IMR-90 (cell line): ENCODE measurements at regions not wholly inside any gene's neighbourhood (a gene's known extent, or its start where the extent isn't known, plus 50 kb on each side); places are given as distances from the start of the nearest gene placed in this dataset.

ENCODE experiments used
- ATAC-seq: fragments of 200-7000 bp; cut with Tn5 transposase; 2 replicates; pipeline ENCODE4 v1.9.1; 2020; ENCODE audit warnings: low read depth, mild to moderate bottlenecking, moderate library complexity
- BruUV-seq: library from RNA; stranded (reverse); fragments of 400-500 nt; replicated peaks from 2 replicates; lab custom pipeline; 2021; lab: Mats Ljungman, UMichigan
- CTCF ChIA-PET: fragments of 300-600 bp; formaldehyde crosslinking; extraction: SDS; loops from one replicate; lab custom pipeline; 2021; ENCODE audit warnings: antibody characterized with exemption; lab: Yijun Ruan, JAX
- POLR2A ChIA-PET: fragments of 300-600 bp; sonication (Branson Sonifier 250); formaldehyde crosslinking; loops from one replicate; lab custom pipeline; 2022; ENCODE audit warnings: antibody characterized with exemption; ENCODE audit not compliant: unreplicated experiment; lab: Charles Lee
- DNase-seq: peaks from one replicate; pipeline ENCODE4 v3.0.0; 2013
- H2AFZ ChIP-seq: replicated peaks from 2 replicates; pipeline ENCODE3; 2013; ENCODE audit warnings: low read length, mild to moderate bottlenecking; ENCODE audit not compliant: poor library complexity
- H2AK5ac ChIP-seq: 2 replicates; pipeline ENCODE4 v1.6.1; 2013; ENCODE audit warnings: low read depth, low read length, inconsistent platforms
- H2AK9ac ChIP-seq: replicated peaks from 2 replicates; pipeline ENCODE3; 2013; ENCODE audit warnings: mild to moderate bottlenecking, low read depth, low read length, moderate library complexity; ENCODE audit not compliant: poor library complexity
- H2BK120ac ChIP-seq: 2 replicates; pipeline ENCODE4 v1.6.1; 2013; ENCODE audit warnings: low read depth, low read length, inconsistent platforms
- H2BK15ac ChIP-seq: 3 replicates; pipeline ENCODE4 v1.6.1; 2013; ENCODE audit warnings: low read depth, low read length, inconsistent platforms
- H2BK20ac ChIP-seq: 2 replicates; pipeline ENCODE4 v1.6.1; 2013; ENCODE audit warnings: low read depth, mild to moderate bottlenecking, inconsistent platforms, low read length, moderate library complexity
- H2BK5ac ChIP-seq: 2 replicates; pipeline ENCODE4 v1.6.1; 2013; ENCODE audit warnings: mild to moderate bottlenecking, low read depth, low read length, inconsistent platforms; ENCODE audit not compliant: poor library complexity, severe bottlenecking
- H3K14ac ChIP-seq: replicated peaks from 2 replicates; pipeline ENCODE4 v1.6.1; 2013; ENCODE audit warnings: low read depth, low read length, inconsistent platforms
- H3K18ac ChIP-seq: 2 replicates; pipeline ENCODE4 v1.6.1; 2013; ENCODE audit warnings: low read depth, low read length, control low read depth
- H3K23ac ChIP-seq: 2 replicates; pipeline ENCODE4 v1.6.1; 2013; ENCODE audit warnings: low read depth, low read length, inconsistent platforms
- H3K27ac ChIP-seq: 2 replicates; pipeline ENCODE4 v1.5.1; 2013; ENCODE audit warnings: mild to moderate bottlenecking, control low read depth, low read length; ENCODE audit not compliant: insufficient read depth
- H3K27me3 ChIP-seq: 2 replicates; pipeline ENCODE4 v1.6.1; 2013; ENCODE audit warnings: low read length; ENCODE audit not compliant: control insufficient read depth, insufficient read depth
- H3K36me3 ChIP-seq: 2 replicates; pipeline ENCODE4 v1.6.1; 2013; ENCODE audit warnings: low read length, mixed read lengths; ENCODE audit not compliant: control insufficient read depth, insufficient read depth
- H3K4ac ChIP-seq: 2 replicates; pipeline ENCODE4 v1.6.1; 2013; ENCODE audit warnings: low read depth, low read length, inconsistent platforms
- H3K4me1 ChIP-seq: 2 replicates; pipeline ENCODE4 v1.6.1; 2013; ENCODE audit warnings: low read length, mixed read lengths; ENCODE audit not compliant: control insufficient read depth, insufficient read depth
- H3K4me2 ChIP-seq: 2 replicates; pipeline ENCODE4 v1.6.1; 2013; ENCODE audit warnings: low read depth, mild to moderate bottlenecking, control low read depth, low read length, moderate library complexity
- H3K4me3 ChIP-seq: 2 replicates; pipeline ENCODE4 v1.5.1; 2013; ENCODE audit warnings: low read depth, mild to moderate bottlenecking, control low read depth, low read length, moderate library complexity; ENCODE audit not compliant: insufficient read depth
- H3K56ac ChIP-seq: 2 replicates; pipeline ENCODE4 v1.6.1; 2013; ENCODE audit warnings: low read length, inconsistent platforms; ENCODE audit not compliant: insufficient read depth; ENCODE audit errors: extremely low read depth
- H3K79me1 ChIP-seq, 2 experiments: 2 replicates each; pipeline ENCODE4 v1.6.1; 2013; ENCODE audit warnings: low read length in 2 of 2, inconsistent platforms in 1 of 2, low read depth in 1 of 2
- H3K9ac ChIP-seq: 2 replicates; pipeline ENCODE4 v1.6.1; 2013; ENCODE audit warnings: low read depth, low read length, control low read depth
- H3K9me1 ChIP-seq: 2 replicates; pipeline ENCODE4 v1.6.1; 2013; ENCODE audit warnings: low read length, inconsistent platforms; ENCODE audit not compliant: insufficient read depth
- H3K9me3 ChIP-seq: 2 replicates; pipeline ENCODE4 v1.6.1; 2013; ENCODE audit warnings: low read length; ENCODE audit not compliant: control insufficient read depth, insufficient read depth
- H4K20me1 ChIP-seq: 2 replicates; pipeline ENCODE4 v1.6.1; 2013; ENCODE audit warnings: low read length, inconsistent platforms; ENCODE audit not compliant: insufficient read depth
- H4K5ac ChIP-seq: 2 replicates; pipeline ENCODE4 v1.6.1; 2013; ENCODE audit warnings: mild to moderate bottlenecking, low read depth, low read length, control low read depth
- H4K8ac ChIP-seq, 2 experiments: 2 replicates each; pipeline ENCODE4 v1.6.1; 2013; ENCODE audit warnings: low read depth in 2 of 2, low read length in 2 of 2, control low read depth in 1 of 2, inconsistent platforms in 1 of 2
- H4K91ac ChIP-seq: 2 replicates; pipeline ENCODE4 v1.6.1; 2013; ENCODE audit warnings: low read depth, low read length, inconsistent platforms; ENCODE audit not compliant: insufficient read depth
- BHLHE40 ChIP-seq: fragments of 150-350 bp; IDR thresholded peaks from 2 replicates; pipeline ENCODE4 v1.6.1; 2016; ENCODE audit warnings: mild to moderate bottlenecking, low read depth, low read length
- CEBPB ChIP-seq: IDR thresholded peaks from 2 replicates; pipeline ENCODE4 v1.6.1; 2012; ENCODE audit warnings: low read depth, low read length, improper control_type of control experiment
- CHD1 ChIP-seq: IDR thresholded peaks from 2 replicates; pipeline ENCODE4 v1.6.1; 2012; ENCODE audit warnings: low read depth, low read length, improper control_type of control experiment
- FOS ChIP-seq: fragments of 150-350 bp; IDR thresholded peaks from 2 replicates; pipeline ENCODE4 v1.6.1; 2016; ENCODE audit warnings: low read depth, low read length
- MAFK ChIP-seq: IDR thresholded peaks from 2 replicates; pipeline ENCODE4 v1.6.1; 2012; ENCODE audit warnings: low read depth, low read length, improper control_type of control experiment
- MAZ ChIP-seq: IDR thresholded peaks from 2 replicates; pipeline ENCODE4 v1.6.1; 2012; ENCODE audit warnings: low read depth, mild to moderate bottlenecking, low read length, improper control_type of control experiment, moderate library complexity, borderline replicate concordance
- MXI1 ChIP-seq: IDR thresholded peaks from 2 replicates; pipeline ENCODE4 v1.6.1; 2012; ENCODE audit warnings: low read depth, mild to moderate bottlenecking, low read length, moderate library complexity, borderline replicate concordance
- NFE2L2 ChIP-seq: fragments of 150-350 bp; IDR thresholded peaks from 2 replicates; pipeline ENCODE4 v1.6.1; 2016; ENCODE audit warnings: low read depth, mild to moderate bottlenecking, low read length
- POLR2A ChIP-seq: IDR thresholded peaks from 2 replicates; pipeline ENCODE4 v1.6.1; 2012; ENCODE audit warnings: mild to moderate bottlenecking, low read depth, low read length
- RAD21 ChIP-seq: IDR thresholded peaks from 2 replicates; pipeline ENCODE4 v1.6.1; 2012; ENCODE audit warnings: low read length, improper control_type of control experiment
- RCOR1 ChIP-seq: IDR thresholded peaks from 2 replicates; pipeline ENCODE4 v1.6.1; 2012; ENCODE audit warnings: mild to moderate bottlenecking, low read length, improper control_type of control experiment; ENCODE audit not compliant: insufficient replicate concordance
- RFX5 ChIP-seq: IDR thresholded peaks from 2 replicates; pipeline ENCODE4 v1.8.0; 2012; ENCODE audit warnings: low read depth, mild to moderate bottlenecking, low read length, moderate library complexity
- SMC3 ChIP-seq: fragments of 150-350 bp; IDR thresholded peaks from 2 replicates; pipeline ENCODE4 v1.6.1; 2016; ENCODE audit warnings: low read depth, mild to moderate bottlenecking, antibody characterized with exemption, low read length, moderate library complexity
- WGBS, 2 experiments: methylation state at CpG; one replicate each; pipeline versions ENCODE4 v1.1.5 to v1.1.7; 2013; ENCODE audit warnings: missing lambda C conversion rate in 2 of 2; ENCODE audit not compliant: insufficient read length in 1 of 2; ENCODE audit errors: extremely low coverage in 2 of 2; 5-methylcytosine and 5-hydroxymethylcytosine counted together
- dilution Hi-C: fragments of 300-500 bp; cut with HindIII; formaldehyde crosslinking; loops from one replicate; pipeline ENCODE4 v1.14.3; 2018; ENCODE audit warnings: low sequenced_read_pairs; ENCODE audit not compliant: unreplicated experiment
- in situ Hi-C: fragments of 300-500 bp; cut with MboI; formaldehyde crosslinking; loops from 3 replicates; pipeline ENCODE4 v1.14.3; 2019; ENCODE audit warnings: low sequenced_read_pairs, inconsistent platforms, mixed read lengths
- intact Hi-C: fragments of 100-400 bp; cut with micrococcal nuclease; formaldehyde crosslinking; loops from 2 replicates; pipeline ENCODE4 v1.10.0; 2022
- TF ChIP-seq, protein P1 (sequence below): fragments of 150-350 bp; IDR thresholded peaks from 2 replicates; pipeline ENCODE4 v1.6.1; 2017; ENCODE audit warnings: mild to moderate bottlenecking, antibody characterized with exemption, low read length, low read depth
- TF ChIP-seq, protein P2 (sequence below): fragments of 150-350 bp; IDR thresholded peaks from 2 replicates; pipeline ENCODE4 v1.6.1; 2016; ENCODE audit warnings: low read depth, mild to moderate bottlenecking, low read length, moderate library complexity, borderline replicate concordance
- TF ChIP-seq, protein P3 (sequence below): conservative IDR thresholded peaks from 2 replicates; pipeline ENCODE4 v1.5.1; 2012; ENCODE audit warnings: mild to moderate bottlenecking, low read depth, low read length, improper control_type of control experiment

DNA sequence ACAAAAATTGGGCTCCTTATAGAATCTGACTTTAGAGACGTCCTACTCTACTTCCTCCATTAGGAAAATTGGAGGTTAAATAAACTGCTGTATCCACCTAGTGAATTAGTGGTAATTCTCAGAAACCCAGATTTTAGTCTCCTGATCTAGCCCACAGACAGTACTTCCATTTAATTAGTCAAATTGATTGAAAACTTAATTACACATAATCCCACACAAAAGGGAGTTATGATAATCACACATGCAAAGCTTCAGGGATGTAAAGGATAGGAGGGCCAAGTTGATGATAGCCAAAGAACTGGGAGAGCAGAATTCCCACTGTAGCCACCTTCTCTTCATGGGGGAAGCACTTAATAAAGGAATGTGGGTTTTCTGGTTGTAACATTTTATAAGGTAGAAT is 471.9 kb downstream of the TMEM182 start:
- CTCF ChIA-PET: no interaction called here
- BruUV-seq: no TSS peak

More for the DNA sequence above, 471.9 kb downstream of the TMEM182 start:
- Histone ChIP-seq H3K36me3 (no peaks in the 10 kb centered on the region), H2BK120ac (no peak overlapping the region), H4K8ac (no peak overlapping the region), H2BK15ac (no peak overlapping the region), H3K56ac (no peak overlapping the region), H3K79me1 (no peaks in the 10 kb centered on the region), H2BK20ac (no peak overlapping the region), H4K20me1 (no peaks in the 10 kb centered on the region), H3K18ac (no peak overlapping the region), H3K9me1 (no peaks in the 10 kb centered on the region), H3K27me3 (no peaks in the 10 kb centered on the region), H3K14ac (no peak overlapping the region), H2AFZ (no peak overlapping the region), H2BK5ac (no peak overlapping the region), H3K9me3 (peaks cover 7% of the 10 kb centered on the region), H3K27ac (no peak overlapping the region), H2AK9ac (no peak overlapping the region), H3K23ac (no peak overlapping the region), H3K9ac (no peak overlapping the region), H3K4ac (no peak overlapping the region), H2AK5ac (no peak overlapping the region), H4K91ac (no peak overlapping the region), H3K4me2 (no peak overlapping the region), H3K4me1 (no peaks in the 10 kb centered on the region), H4K5ac (no peak overlapping the region), H3K4me3 (no peak overlapping the region)
- intact Hi-C loops: no loop called here
- WGBS, 2 experiments: no CpG with 5 or more reads among the region's 1 CpG
- POLR2A ChIA-PET: no interaction called here
- DNase-seq (no peak), ATAC-seq (no peak)
- in situ Hi-C loops: no loop called here
- TF ChIP-seq BHLHE40: no peak
- no peak for TF ChIP-seq RCOR1
- no peak for TF ChIP-seq MAFK
- TF ChIP-seq CHD1: no peak
- TF ChIP-seq MXI1: no peak
- no peak for TF ChIP-seq RFX5
- TF ChIP-seq SMC3: no peak
- TF ChIP-seq MAZ: no peak
- TF ChIP-seq NFE2L2: no peak
- TF ChIP-seq FOS: no peak
- no peak for TF ChIP-seq CEBPB
- TF ChIP-seq, protein P1, sequence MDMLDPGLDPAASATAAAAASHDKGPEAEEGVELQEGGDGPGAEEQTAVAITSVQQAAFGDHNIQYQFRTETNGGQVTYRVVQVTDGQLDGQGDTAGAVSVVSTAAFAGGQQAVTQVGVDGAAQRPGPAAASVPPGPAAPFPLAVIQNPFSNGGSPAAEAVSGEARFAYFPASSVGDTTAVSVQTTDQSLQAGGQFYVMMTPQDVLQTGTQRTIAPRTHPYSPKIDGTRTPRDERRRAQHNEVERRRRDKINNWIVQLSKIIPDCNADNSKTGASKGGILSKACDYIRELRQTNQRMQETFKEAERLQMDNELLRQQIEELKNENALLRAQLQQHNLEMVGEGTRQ: no peak
- TF ChIP-seq, protein P2, sequence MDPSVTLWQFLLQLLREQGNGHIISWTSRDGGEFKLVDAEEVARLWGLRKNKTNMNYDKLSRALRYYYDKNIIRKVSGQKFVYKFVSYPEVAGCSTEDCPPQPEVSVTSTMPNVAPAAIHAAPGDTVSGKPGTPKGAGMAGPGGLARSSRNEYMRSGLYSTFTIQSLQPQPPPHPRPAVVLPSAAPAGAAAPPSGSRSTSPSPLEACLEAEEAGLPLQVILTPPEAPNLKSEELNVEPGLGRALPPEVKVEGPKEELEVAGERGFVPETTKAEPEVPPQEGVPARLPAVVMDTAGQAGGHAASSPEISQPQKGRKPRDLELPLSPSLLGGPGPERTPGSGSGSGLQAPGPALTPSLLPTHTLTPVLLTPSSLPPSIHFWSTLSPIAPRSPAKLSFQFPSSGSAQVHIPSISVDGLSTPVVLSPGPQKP: no peak
- no peak for TF ChIP-seq POLR2A
- no peak for TF ChIP-seq RAD21
- TF ChIP-seq, protein P3, sequence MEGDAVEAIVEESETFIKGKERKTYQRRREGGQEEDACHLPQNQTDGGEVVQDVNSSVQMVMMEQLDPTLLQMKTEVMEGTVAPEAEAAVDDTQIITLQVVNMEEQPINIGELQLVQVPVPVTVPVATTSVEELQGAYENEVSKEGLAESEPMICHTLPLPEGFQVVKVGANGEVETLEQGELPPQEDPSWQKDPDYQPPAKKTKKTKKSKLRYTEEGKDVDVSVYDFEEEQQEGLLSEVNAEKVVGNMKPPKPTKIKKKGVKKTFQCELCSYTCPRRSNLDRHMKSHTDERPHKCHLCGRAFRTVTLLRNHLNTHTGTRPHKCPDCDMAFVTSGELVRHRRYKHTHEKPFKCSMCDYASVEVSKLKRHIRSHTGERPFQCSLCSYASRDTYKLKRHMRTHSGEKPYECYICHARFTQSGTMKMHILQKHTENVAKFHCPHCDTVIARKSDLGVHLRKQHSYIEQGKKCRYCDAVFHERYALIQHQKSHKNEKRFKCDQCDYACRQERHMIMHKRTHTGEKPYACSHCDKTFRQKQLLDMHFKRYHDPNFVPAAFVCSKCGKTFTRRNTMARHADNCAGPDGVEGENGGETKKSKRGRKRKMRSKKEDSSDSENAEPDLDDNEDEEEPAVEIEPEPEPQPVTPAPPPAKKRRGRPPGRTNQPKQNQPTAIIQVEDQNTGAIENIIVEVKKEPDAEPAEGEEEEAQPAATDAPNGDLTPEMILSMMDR: no peak
- dilution Hi-C loops: no loop called here
